Uterus (tissue), 2 donors: ENCODE measurements at regions not wholly inside any gene's neighbourhood (a gene's known extent, or its start where the extent isn't known, plus 50 kb on each side); places are given as distances from the start of the nearest gene placed in this dataset.

Experiments used
- POLR2A ChIP-seq, 2 donors: fragments of 450-650 bp; IDR thresholded peaks; one replicate each; pipeline ENCODE4 v1.6.1; 2016; ENCODE audit warnings: antibody characterized with exemption in 2 of 2, mild to moderate bottlenecking in 1 of 2, moderate library complexity in 1 of 2
- TF ChIP-seq, protein P1 (sequence below), 4 experiments: fragments of 200-600 bp in 2 of 4; fragments of 450-650 bp in 2 of 4; sonication (generic) in 2 of 4; IDR thresholded peaks; one replicate each; pipeline ENCODE4 v1.5.1; 2016 to 2019; ENCODE audit warnings: antibody characterized with exemption in 4 of 4, mild to moderate bottlenecking in 2 of 4, moderate library complexity in 1 of 4

DNA sequence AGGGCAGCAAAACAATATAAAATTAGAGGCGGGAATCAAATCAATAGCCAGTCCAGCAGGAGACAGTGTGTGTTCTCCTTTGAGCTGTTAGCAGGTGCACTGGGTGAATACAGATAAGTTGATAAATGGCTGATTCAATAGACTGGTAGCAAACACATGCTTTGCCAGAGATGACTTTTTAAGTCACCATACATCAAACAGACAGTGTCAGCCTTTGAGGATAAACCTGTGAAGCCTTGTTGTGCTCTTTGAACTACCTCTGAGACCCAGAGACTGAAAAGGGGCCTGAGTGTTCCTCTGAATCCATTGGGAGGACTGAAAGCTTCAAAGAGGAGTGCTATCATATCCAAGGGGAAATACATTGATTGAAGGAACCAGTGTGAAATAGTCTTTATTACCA is 301.9 kb downstream of the RASEF start:
- TF ChIP-seq, protein P1, sequence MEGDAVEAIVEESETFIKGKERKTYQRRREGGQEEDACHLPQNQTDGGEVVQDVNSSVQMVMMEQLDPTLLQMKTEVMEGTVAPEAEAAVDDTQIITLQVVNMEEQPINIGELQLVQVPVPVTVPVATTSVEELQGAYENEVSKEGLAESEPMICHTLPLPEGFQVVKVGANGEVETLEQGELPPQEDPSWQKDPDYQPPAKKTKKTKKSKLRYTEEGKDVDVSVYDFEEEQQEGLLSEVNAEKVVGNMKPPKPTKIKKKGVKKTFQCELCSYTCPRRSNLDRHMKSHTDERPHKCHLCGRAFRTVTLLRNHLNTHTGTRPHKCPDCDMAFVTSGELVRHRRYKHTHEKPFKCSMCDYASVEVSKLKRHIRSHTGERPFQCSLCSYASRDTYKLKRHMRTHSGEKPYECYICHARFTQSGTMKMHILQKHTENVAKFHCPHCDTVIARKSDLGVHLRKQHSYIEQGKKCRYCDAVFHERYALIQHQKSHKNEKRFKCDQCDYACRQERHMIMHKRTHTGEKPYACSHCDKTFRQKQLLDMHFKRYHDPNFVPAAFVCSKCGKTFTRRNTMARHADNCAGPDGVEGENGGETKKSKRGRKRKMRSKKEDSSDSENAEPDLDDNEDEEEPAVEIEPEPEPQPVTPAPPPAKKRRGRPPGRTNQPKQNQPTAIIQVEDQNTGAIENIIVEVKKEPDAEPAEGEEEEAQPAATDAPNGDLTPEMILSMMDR (IDR thresholded peaks at IDR 0.05), result no peak
- TF ChIP-seq POLR2A (IDR thresholded peaks at IDR 0.05), result no peak
